ENCODE measurements at regions not wholly inside any gene's neighbourhood (a gene's known extent, or its start where the extent isn't known, plus 50 kb on each side); places are given as distances from the start of the nearest gene placed in this dataset.

GRCh38 chr2:101609433-101609832 is 88.1 kb upstream of the MAP4K4 start:
- FAIRE-seq, result peak; percentile 58
- H3K27ac ChIP-seq (ENCODE audit: control insufficient read depth, insufficient read depth, low read length), result no peak overlapping the region
- dilution Hi-C loops (cut with MboI; ENCODE audit: extremely low pct_ligation_motif_present, low sequenced_read_pairs), result no loop called here
- H3K9ac ChIP-seq (ENCODE audit: control insufficient read depth, extremely low read depth, insufficient read depth, low read length), result no peak overlapping the region
- H2AFZ ChIP-seq (ENCODE audit: control insufficient read depth, low read length), result no peak overlapping the region
- H3K79me2 ChIP-seq (ENCODE audit: control insufficient read depth, insufficient read depth, low read length), result no peaks in the 10 kb centered on the region
- no peak overlapping the region for H3K4me3 ChIP-seq (ENCODE audit: control insufficient read depth in 2 of 3, extremely low read depth in 1 of 3, insufficient read depth in 2 of 3, low read depth in 1 of 3, low read length in 3 of 3)
- no peaks in the 10 kb centered on the region for H4K20me1 ChIP-seq (ENCODE audit: control insufficient read depth, extremely low read depth, insufficient read depth, low read length)
- no peaks in the 10 kb centered on the region for H3K9me3 ChIP-seq (ENCODE audit: control insufficient read depth, low read depth, low read length)
- no peaks in the 10 kb centered on the region for H3K9me1 ChIP-seq (ENCODE audit: control insufficient read depth, extremely low read depth, insufficient read depth, low read length)
- no peaks in the 10 kb centered on the region for H3K36me3 ChIP-seq (ENCODE audit: control insufficient read depth in 2 of 2, extremely low read depth in 1 of 2, insufficient read depth in 2 of 2, low read length in 2 of 2)
- DNase-seq (ENCODE audit: low read depth, low spot score), result no peak
- H3K27me3 ChIP-seq (ENCODE audit: control insufficient read depth, extremely low read depth, insufficient read depth, low read length), result no peaks in the 10 kb centered on the region
- H3K4me2 ChIP-seq (ENCODE audit: control insufficient read depth, extremely low read depth, insufficient read depth, low read depth, low read length), result no peak overlapping the region
- TF ChIP-seq, protein P1, sequence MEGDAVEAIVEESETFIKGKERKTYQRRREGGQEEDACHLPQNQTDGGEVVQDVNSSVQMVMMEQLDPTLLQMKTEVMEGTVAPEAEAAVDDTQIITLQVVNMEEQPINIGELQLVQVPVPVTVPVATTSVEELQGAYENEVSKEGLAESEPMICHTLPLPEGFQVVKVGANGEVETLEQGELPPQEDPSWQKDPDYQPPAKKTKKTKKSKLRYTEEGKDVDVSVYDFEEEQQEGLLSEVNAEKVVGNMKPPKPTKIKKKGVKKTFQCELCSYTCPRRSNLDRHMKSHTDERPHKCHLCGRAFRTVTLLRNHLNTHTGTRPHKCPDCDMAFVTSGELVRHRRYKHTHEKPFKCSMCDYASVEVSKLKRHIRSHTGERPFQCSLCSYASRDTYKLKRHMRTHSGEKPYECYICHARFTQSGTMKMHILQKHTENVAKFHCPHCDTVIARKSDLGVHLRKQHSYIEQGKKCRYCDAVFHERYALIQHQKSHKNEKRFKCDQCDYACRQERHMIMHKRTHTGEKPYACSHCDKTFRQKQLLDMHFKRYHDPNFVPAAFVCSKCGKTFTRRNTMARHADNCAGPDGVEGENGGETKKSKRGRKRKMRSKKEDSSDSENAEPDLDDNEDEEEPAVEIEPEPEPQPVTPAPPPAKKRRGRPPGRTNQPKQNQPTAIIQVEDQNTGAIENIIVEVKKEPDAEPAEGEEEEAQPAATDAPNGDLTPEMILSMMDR (optimal IDR thresholded peaks at IDR 0.05 in 1 of 3, IDR thresholded peaks at IDR 0.05 in 1 of 3, conservative IDR thresholded peaks at IDR 0.05 in 1 of 3; ENCODE audit: extremely low read depth in 1 of 3, insufficient read depth in 2 of 3, low read length in 3 of 3), result no peak
- no peak for TF ChIP-seq EZH2 (IDR thresholded peaks at IDR 0.05; ENCODE audit: low read length)
- no peaks in the 10 kb centered on the region for H3K4me1 ChIP-seq (ENCODE audit: control insufficient read depth, extremely low read depth, insufficient read depth, low read length)

DNA sequence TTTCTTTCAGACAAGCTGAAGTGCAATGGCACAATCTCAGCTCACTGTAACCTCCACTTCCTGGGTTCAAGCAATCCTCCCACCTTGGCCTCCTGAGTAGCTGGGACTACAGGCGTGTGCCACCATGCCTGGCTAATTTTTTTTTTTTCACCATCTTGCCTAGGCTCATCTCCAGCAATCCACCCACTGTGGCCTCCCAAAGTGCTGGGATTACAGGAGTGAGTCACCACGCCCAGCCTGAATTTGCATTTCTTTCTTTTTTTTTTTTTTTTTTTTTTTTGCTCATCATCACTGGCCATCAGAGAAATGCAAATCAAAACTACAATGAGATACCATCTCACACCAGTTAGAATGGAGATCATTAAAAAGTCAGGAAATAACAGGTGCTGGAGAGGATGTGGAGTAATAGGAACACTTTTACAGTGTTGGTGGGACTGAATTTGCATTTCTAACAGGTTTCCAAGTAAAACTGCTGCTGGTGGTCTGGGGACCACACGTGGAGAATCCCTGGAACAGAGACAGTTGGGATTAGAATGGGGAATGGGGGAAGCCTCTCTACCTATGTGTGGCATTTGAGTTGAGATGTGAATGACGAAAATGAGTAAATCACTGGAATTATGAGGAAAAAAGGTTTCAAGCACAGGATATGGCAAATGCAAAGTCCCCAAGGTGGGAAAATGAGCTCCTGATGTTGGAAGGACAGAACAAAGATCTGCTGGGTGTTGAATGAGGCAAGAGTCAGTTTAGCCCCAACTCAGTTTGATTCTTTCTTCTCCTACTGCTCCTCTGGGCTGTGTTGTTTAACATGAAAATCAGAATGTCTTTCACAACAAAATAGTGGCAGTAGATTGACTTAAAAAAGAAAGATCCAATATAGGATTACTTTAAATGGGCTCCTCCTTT is 88.8 kb upstream of the MAP4K4 start:
- H3K9me1 ChIP-seq (ENCODE audit: control insufficient read depth, extremely low read depth, insufficient read depth, low read length), result no peaks in the 10 kb centered on the region
- DNase-seq (ENCODE audit: low read depth, low spot score) (no peak), FAIRE-seq (no peak)
- no peaks in the 10 kb centered on the region for H3K36me3 ChIP-seq (ENCODE audit: control insufficient read depth in 2 of 2, extremely low read depth in 1 of 2, insufficient read depth in 2 of 2, low read length in 2 of 2)
- no peak overlapping the region for H3K4me3 ChIP-seq (ENCODE audit: control insufficient read depth in 2 of 3, extremely low read depth in 1 of 3, insufficient read depth in 2 of 3, low read depth in 1 of 3, low read length in 3 of 3)
- H3K79me2 ChIP-seq (ENCODE audit: control insufficient read depth, insufficient read depth, low read length), result no peaks in the 10 kb centered on the region
- no peaks in the 10 kb centered on the region for H3K4me1 ChIP-seq (ENCODE audit: control insufficient read depth, extremely low read depth, insufficient read depth, low read length)
- no peak overlapping the region for H3K4me2 ChIP-seq (ENCODE audit: control insufficient read depth, extremely low read depth, insufficient read depth, low read depth, low read length)
- H3K27me3 ChIP-seq (ENCODE audit: control insufficient read depth, extremely low read depth, insufficient read depth, low read length), result peaks cover 6% of the 10 kb centered on the region
- TF ChIP-seq, protein P1 (optimal IDR thresholded peaks at IDR 0.05 in 1 of 3, IDR thresholded peaks at IDR 0.05 in 1 of 3, conservative IDR thresholded peaks at IDR 0.05 in 1 of 3; ENCODE audit: extremely low read depth in 1 of 3, insufficient read depth in 2 of 3, low read length in 3 of 3), result no peak
- no peak for TF ChIP-seq EZH2 (IDR thresholded peaks at IDR 0.05; ENCODE audit: low read length)
- no peak overlapping the region for H3K9ac ChIP-seq (ENCODE audit: control insufficient read depth, extremely low read depth, insufficient read depth, low read length)
- H3K9me3 ChIP-seq (ENCODE audit: control insufficient read depth, low read depth, low read length), result no peaks in the 10 kb centered on the region
- no peak overlapping the region for H2AFZ ChIP-seq (ENCODE audit: control insufficient read depth, low read length)
- dilution Hi-C loops (cut with MboI; ENCODE audit: extremely low pct_ligation_motif_present, low sequenced_read_pairs), result no loop called here
- H3K27ac ChIP-seq (ENCODE audit: control insufficient read depth, insufficient read depth, low read length), result no peak overlapping the region
- no peaks in the 10 kb centered on the region for H4K20me1 ChIP-seq (ENCODE audit: control insufficient read depth, extremely low read depth, insufficient read depth, low read length)

All from keratinocyte (primary cell).